Panc1 (cell line): ENCODE measurements at regions not wholly inside any gene's neighbourhood (a gene's known extent, or its start where the extent isn't known, plus 50 kb on each side); places are given as distances from the start of the nearest gene placed in this dataset.

Experiments
- ATAC-seq: fragments of 200-7000 bp; cut with Tn5 transposase; 2 replicates; pipeline ENCODE4 v1.9.1; 2020; ENCODE audit warnings: mild to moderate bottlenecking, moderate library complexity
- BruUV-seq: library from RNA; stranded (reverse); fragments of 400-500 nt; replicated peaks from 2 replicates; lab custom pipeline; 2021; lab: Mats Ljungman, UMichigan
- CTCF ChIA-PET: fragments of 300-600 bp; sonication (Branson Sonifier 250); formaldehyde crosslinking; loops from one replicate; lab custom pipeline; 2022; ENCODE audit warnings: antibody characterized with exemption; lab: Charles Lee
- POLR2A ChIA-PET: fragments of 300-600 bp; sonication (Branson Sonifier 250); formaldehyde crosslinking; loops from one replicate; lab custom pipeline; 2022; ENCODE audit warnings: antibody characterized with exemption; lab: Charles Lee
- DNase-seq: peaks from one replicate; pipeline ENCODE4 v3.0.0-alpha.2; 2010; ENCODE audit warnings: low read depth, low spot score
- H3K27ac ChIP-seq: 2 replicates; pipeline ENCODE4 v1.5.1; 2011; ENCODE audit warnings: mild to moderate bottlenecking, low read length, inconsistent platforms
- H3K27me3 ChIP-seq: fragments of 200-500 bp; sonication (Bioruptor generic); 2 replicates; pipeline ENCODE4 v1.6.0; 2014; ENCODE audit warnings: low read length, inconsistent platforms; ENCODE audit not compliant: control insufficient read depth, insufficient read depth
- H3K36me3 ChIP-seq: fragments of 200-500 bp; sonication (Bioruptor generic); 2 replicates; pipeline ENCODE4 v1.5.1; 2014; ENCODE audit warnings: inconsistent platforms, mild to moderate bottlenecking, low read length, moderate library complexity; ENCODE audit not compliant: control insufficient read depth, insufficient read depth
- H3K4me1 ChIP-seq: 2 replicates; pipeline ENCODE4 v1.5.1; 2011; ENCODE audit warnings: inconsistent platforms, mild to moderate bottlenecking, low read length, moderate library complexity; ENCODE audit not compliant: control insufficient read depth, insufficient read depth
- H3K4me3 ChIP-seq, 2 experiments: 2 replicates each; pipeline ENCODE4 v1.5.1; 2011 to 2012; ENCODE audit warnings: low read depth in 2 of 2, low read length in 2 of 2, mild to moderate bottlenecking in 2 of 2, inconsistent platforms in 1 of 2, moderate library complexity in 1 of 2
- H3K9me3 ChIP-seq: fragments of 200-500 bp; sonication (Bioruptor generic); 2 replicates; pipeline ENCODE4 v1.5.1; 2014; ENCODE audit warnings: low read depth, mild to moderate bottlenecking, inconsistent platforms, low read length, moderate library complexity; ENCODE audit not compliant: control insufficient read depth, insufficient read depth
- POLR2AphosphoS5 ChIP-seq: IDR thresholded peaks from 2 replicates; pipeline ENCODE4 v1.6.1; 2012; ENCODE audit warnings: mild to moderate bottlenecking, low read depth, low read length, moderate library complexity
- SIN3A ChIP-seq: IDR thresholded peaks from 2 replicates; pipeline ENCODE4 v1.6.1; 2012; ENCODE audit warnings: low read depth, mild to moderate bottlenecking, low read length, moderate library complexity, borderline replicate concordance; ENCODE audit not compliant: insufficient read depth
- TCF7L2 ChIP-seq: IDR thresholded peaks from 2 replicates; pipeline ENCODE4 v1.6.1; 2011; ENCODE audit warnings: mild to moderate bottlenecking, low read depth, low read length, inconsistent platforms
- in situ Hi-C: cut with HindIII; loops from 2 replicates; pipeline ENCODE4 v1.10.0; 2016; ENCODE audit warnings: low sequenced_read_pairs, low pct_unique_long_range_greater_than_20kb
- intact Hi-C: fragments of 100-400 bp; cut with micrococcal nuclease; formaldehyde crosslinking; loops from one replicate; pipeline ENCODE4 v1.10.0; 2022; ENCODE audit not compliant: unreplicated experiment
- TF ChIP-seq, protein P1 (sequence below), 2 experiments: IDR thresholded peaks; 2 replicates each; pipeline ENCODE4 v1.6.1; 2011 to 2012; ENCODE audit warnings: low read depth in 2 of 2, control low read depth in 1 of 2, low read length in 1 of 2, mild to moderate bottlenecking in 1 of 2, moderate library complexity in 1 of 2; ENCODE audit not compliant: insufficient read depth in 1 of 2
- TF ChIP-seq, protein P2 (sequence below): fragments of 450-650 bp; IDR thresholded peaks from 2 replicates; pipeline ENCODE4 v1.5.1; 2017; ENCODE audit warnings: mild to moderate bottlenecking

DNA sequence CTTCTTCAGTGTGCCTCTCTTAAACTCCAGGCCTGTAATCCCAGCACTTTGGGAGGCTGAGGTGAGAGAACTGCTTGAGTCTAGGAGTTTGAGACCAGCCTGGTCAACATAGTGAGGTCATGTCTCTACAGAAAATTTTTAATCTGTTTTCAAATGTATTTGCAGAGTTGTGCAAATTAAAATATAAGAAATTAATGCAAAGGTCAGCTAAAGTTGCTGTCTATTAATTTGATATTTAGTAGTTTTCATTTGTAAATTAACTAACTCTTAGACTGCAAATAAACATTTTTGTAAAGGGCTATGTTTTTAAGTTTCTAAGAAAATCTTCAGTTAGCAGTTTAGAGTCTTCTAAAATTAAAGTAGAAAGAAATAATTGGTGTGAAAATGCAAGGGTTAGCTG, 99.9 kb upstream of the TJP1 start:
- no peaks in the 10 kb centered on the region for H3K9me3 ChIP-seq
- intact Hi-C loops (loop anchor here (10.0 kb wide), 1 partner anchor 257 kb away; no protein-coding TSS in a partner anchor), in situ Hi-C loops (no loop called here)
- H3K27ac ChIP-seq: no peak overlapping the region
- H3K4me1 ChIP-seq: peaks cover 8% of the 10 kb centered on the region; the same call in 1 of the 2 replicates
- H3K4me3 ChIP-seq: no peak overlapping the region
- CTCF ChIA-PET: no interaction called here
- TF ChIP-seq, protein P1, sequence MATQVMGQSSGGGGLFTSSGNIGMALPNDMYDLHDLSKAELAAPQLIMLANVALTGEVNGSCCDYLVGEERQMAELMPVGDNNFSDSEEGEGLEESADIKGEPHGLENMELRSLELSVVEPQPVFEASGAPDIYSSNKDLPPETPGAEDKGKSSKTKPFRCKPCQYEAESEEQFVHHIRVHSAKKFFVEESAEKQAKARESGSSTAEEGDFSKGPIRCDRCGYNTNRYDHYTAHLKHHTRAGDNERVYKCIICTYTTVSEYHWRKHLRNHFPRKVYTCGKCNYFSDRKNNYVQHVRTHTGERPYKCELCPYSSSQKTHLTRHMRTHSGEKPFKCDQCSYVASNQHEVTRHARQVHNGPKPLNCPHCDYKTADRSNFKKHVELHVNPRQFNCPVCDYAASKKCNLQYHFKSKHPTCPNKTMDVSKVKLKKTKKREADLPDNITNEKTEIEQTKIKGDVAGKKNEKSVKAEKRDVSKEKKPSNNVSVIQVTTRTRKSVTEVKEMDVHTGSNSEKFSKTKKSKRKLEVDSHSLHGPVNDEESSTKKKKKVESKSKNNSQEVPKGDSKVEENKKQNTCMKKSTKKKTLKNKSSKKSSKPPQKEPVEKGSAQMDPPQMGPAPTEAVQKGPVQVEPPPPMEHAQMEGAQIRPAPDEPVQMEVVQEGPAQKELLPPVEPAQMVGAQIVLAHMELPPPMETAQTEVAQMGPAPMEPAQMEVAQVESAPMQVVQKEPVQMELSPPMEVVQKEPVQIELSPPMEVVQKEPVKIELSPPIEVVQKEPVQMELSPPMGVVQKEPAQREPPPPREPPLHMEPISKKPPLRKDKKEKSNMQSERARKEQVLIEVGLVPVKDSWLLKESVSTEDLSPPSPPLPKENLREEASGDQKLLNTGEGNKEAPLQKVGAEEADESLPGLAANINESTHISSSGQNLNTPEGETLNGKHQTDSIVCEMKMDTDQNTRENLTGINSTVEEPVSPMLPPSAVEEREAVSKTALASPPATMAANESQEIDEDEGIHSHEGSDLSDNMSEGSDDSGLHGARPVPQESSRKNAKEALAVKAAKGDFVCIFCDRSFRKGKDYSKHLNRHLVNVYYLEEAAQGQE (IDR thresholded peaks at IDR 0.05; ENCODE audit: insufficient read depth in 1 of 2, low read depth in 2 of 2, low read length in 1 of 2): no peak
- no peak for TF ChIP-seq POLR2AphosphoS5
- TF ChIP-seq SIN3A: no peak
- TF ChIP-seq TCF7L2: no peak
- TF ChIP-seq, protein P2, sequence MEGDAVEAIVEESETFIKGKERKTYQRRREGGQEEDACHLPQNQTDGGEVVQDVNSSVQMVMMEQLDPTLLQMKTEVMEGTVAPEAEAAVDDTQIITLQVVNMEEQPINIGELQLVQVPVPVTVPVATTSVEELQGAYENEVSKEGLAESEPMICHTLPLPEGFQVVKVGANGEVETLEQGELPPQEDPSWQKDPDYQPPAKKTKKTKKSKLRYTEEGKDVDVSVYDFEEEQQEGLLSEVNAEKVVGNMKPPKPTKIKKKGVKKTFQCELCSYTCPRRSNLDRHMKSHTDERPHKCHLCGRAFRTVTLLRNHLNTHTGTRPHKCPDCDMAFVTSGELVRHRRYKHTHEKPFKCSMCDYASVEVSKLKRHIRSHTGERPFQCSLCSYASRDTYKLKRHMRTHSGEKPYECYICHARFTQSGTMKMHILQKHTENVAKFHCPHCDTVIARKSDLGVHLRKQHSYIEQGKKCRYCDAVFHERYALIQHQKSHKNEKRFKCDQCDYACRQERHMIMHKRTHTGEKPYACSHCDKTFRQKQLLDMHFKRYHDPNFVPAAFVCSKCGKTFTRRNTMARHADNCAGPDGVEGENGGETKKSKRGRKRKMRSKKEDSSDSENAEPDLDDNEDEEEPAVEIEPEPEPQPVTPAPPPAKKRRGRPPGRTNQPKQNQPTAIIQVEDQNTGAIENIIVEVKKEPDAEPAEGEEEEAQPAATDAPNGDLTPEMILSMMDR: no peak
- H3K36me3 ChIP-seq: no peaks in the 10 kb centered on the region
- POLR2A ChIA-PET: no interaction called here
- ATAC-seq (no peak), DNase-seq (no peak)
- no TSS peak for BruUV-seq
- H3K27me3 ChIP-seq: no peaks in the 10 kb centered on the region

- in situ Hi-C loops (no loop called here), intact Hi-C loops (loop anchor here (10.0 kb wide), 1 partner anchor 256 kb away; no protein-coding TSS in a partner anchor)
- TF ChIP-seq SIN3A (no peak), POLR2AphosphoS5 (no peak), TCF7L2 (no peak)
- TF ChIP-seq, protein P1 (IDR thresholded peaks at IDR 0.05; ENCODE audit: insufficient read depth in 1 of 2, low read depth in 2 of 2, low read length in 1 of 2): no peak
- TF ChIP-seq, protein P2: no peak
- Histone ChIP-seq H3K4me3 (no peak overlapping the region), H3K27me3 (no peaks in the 10 kb centered on the region), H3K36me3 (no peaks in the 10 kb centered on the region), H3K4me1 (peaks cover 8% of the 10 kb centered on the region; the same call in 1 of the 2 replicates), H3K27ac (no peak overlapping the region), H3K9me3 (no peaks in the 10 kb centered on the region)
- CTCF ChIA-PET: no interaction called here
- no peak for DNase-seq
- POLR2A ChIA-PET: interaction anchor here (0.7 kb wide), 1 partner anchor 12 kb away, joined by 4 read pairs; no protein-coding TSS in a partner anchor
- no TSS peak for BruUV-seq
- ATAC-seq: no peak
Observed at GRCh38 chr15:29921130-29921601, 98.9 kb upstream of the TJP1 start.
